Fibroblast of mammary gland (primary cell): ENCODE measurements at regions not wholly inside any gene's neighbourhood (a gene's known extent, or its start where the extent isn't known, plus 50 kb on each side); places are given as distances from the start of the nearest gene placed in this dataset.
A peak's percentile ranks its signal among the peaks of the same experiment; 100 is the strongest.

Experiments used
- DNase-seq: peaks from one replicate; pipeline ENCODE4 v3.0.0-alpha.2; 2010; ENCODE audit warnings: low read depth
- H3K4me3 ChIP-seq: 2 replicates; pipeline ENCODE4 v1.5.1; 2011; ENCODE audit warnings: low read depth, mild to moderate bottlenecking, low read length, moderate library complexity; ENCODE audit not compliant: control insufficient read depth
- CTCF ChIP-seq: conservative IDR thresholded peaks from 2 replicates; pipeline ENCODE4 v1.5.1; 2011; ENCODE audit warnings: low read depth, low read length, inconsistent platforms; ENCODE audit not compliant: control insufficient read depth, insufficient read depth

GRCh38 chr7:13421776-13422175, 567.7 kb downstream of the ETV1 start:
- no peak for TF ChIP-seq CTCF
- no peak for DNase-seq
- H3K4me3 ChIP-seq = no peak overlapping the region

- no peak for TF ChIP-seq CTCF
- DNase-seq = no peak
- no peak overlapping the region for H3K4me3 ChIP-seq
Observed at GRCh38 chr7:13433946-13434345, 555.5 kb downstream of the ETV1 start.

- no peak overlapping the region for H3K4me3 ChIP-seq
- peak; percentile 10 for DNase-seq
- TF ChIP-seq CTCF = no peak
Observed at GRCh38 chr7:13442226-13442625, 547.2 kb downstream of the ETV1 start.

GRCh38 chr7:13447637-13448036, 541.8 kb downstream of the ETV1 start:
- DNase-seq = no peak
- no peak for TF ChIP-seq CTCF
- H3K4me3 ChIP-seq = no peak overlapping the region

- TF ChIP-seq CTCF = no peak
- DNase-seq = no peak
Observed at GRCh38 chr7:13448243-13448642, 541.2 kb downstream of the ETV1 start.

GRCh38 chr7:13449460-13449859, 540.0 kb downstream of the ETV1 start:
- TF ChIP-seq CTCF = no peak
- H3K4me3 ChIP-seq = no peak overlapping the region
- DNase-seq = no peak

More at GRCh38 chr7:13448243-13448642, 541.2 kb downstream of the ETV1 start:
- H3K4me3 ChIP-seq = no peak overlapping the region
